KMS-11 (cell line): ENCODE measurements at regions not wholly inside any gene's neighbourhood (a gene's known extent, or its start where the extent isn't known, plus 50 kb on each side); places are given as distances from the start of the nearest gene placed in this dataset.

Experiments
- H2AFZ ChIP-seq: fragments of 200-600 bp; sonication (generic); 2 replicates; pipeline ENCODE4 v1.6.1; 2016; ENCODE audit warnings: antibody characterized with exemption, mixed run types, low read depth
- H3K27ac ChIP-seq: fragments of 200-600 bp; sonication (generic); 2 replicates; pipeline ENCODE4 v1.6.1; 2016; ENCODE audit warnings: mild to moderate bottlenecking, mixed run types
- H3K27me3 ChIP-seq: fragments of 200-600 bp; sonication (generic); 2 replicates; pipeline ENCODE4 v1.6.1; 2017; ENCODE audit warnings: mild to moderate bottlenecking, low read depth, mixed run types, moderate library complexity; ENCODE audit not compliant: insufficient read depth
- H3K36me3 ChIP-seq: fragments of 200-600 bp; sonication (generic); 2 replicates; pipeline ENCODE4 v1.6.1; 2017; ENCODE audit warnings: mild to moderate bottlenecking, mixed run types; ENCODE audit not compliant: insufficient read depth
- H3K4me1 ChIP-seq: fragments of 200-600 bp; sonication (generic); 2 replicates; pipeline ENCODE4 v1.6.1; 2016; ENCODE audit warnings: mild to moderate bottlenecking, low read depth, mixed run types; ENCODE audit not compliant: poor library complexity, severe bottlenecking
- H3K4me2 ChIP-seq: fragments of 200-600 bp; sonication (generic); 2 replicates; pipeline ENCODE4 v1.7.0; 2016; ENCODE audit warnings: mild to moderate bottlenecking, mixed run types
- H3K4me3 ChIP-seq: fragments of 200-600 bp; sonication (generic); IDR thresholded peaks from 2 replicates; pipeline ENCODE4 v1.6.1; 2017; ENCODE audit warnings: low read depth, low read length, mixed read lengths; ENCODE audit not compliant: insufficient read depth
- H3K79me2 ChIP-seq: fragments of 200-600 bp; sonication (generic); 2 replicates; pipeline ENCODE4 v1.6.1; 2016; ENCODE audit warnings: low read depth, mixed run types; ENCODE audit not compliant: insufficient read depth
- H3K9ac ChIP-seq: fragments of 200-600 bp; sonication (generic); 2 replicates; pipeline ENCODE4 v1.6.1; 2016; ENCODE audit warnings: mild to moderate bottlenecking, mixed run types
- H4K20me1 ChIP-seq: fragments of 200-600 bp; sonication (generic); 2 replicates; pipeline ENCODE4 v1.6.1; 2016; ENCODE audit warnings: mild to moderate bottlenecking, mixed run types; ENCODE audit not compliant: insufficient read depth
- CTCF ChIP-seq: fragments of 200-600 bp; sonication (generic); conservative IDR thresholded peaks from 2 replicates; pipeline ENCODE4 v1.6.1; 2017; ENCODE audit warnings: low read depth, mild to moderate bottlenecking, antibody characterized with exemption, low read length, moderate library complexity, mixed read lengths

DNA sequence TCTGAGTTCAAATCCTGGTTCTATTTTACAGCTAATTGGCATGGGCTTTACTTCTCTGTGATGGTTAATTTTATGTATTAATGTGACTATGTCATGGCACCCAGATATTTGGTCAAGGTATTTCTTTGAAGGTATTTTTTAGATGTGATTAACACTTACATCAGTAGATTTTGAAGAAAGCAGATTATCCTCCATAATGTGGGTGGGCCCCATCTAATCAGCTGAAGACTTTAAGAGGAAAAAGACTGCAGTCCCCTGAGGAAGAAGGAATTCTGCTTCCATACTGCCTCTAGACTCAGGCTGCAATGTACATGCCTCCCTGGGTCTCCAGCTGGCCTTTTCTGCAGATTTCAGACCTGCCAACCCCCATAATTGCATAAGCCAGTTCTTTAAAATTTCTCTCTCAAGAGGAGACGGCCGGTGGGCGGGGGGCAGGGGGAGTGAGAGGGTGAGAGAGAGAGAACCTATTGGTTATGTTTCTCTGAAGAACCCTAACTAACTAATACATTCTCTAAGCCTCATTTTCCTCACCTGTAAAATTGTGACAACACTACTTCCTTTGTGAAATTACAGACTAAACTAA, 338.2 kb upstream of the PRDM1 start:
- Histone ChIP-seq H3K4me2 (no peak overlapping the region), H3K27me3 (no peaks in the 10 kb centered on the region), H3K9ac (no peak overlapping the region), H3K27ac (no peak overlapping the region), H2AFZ (no peak overlapping the region), H3K79me2 (no peaks in the 10 kb centered on the region), H3K4me3 (no peak overlapping the region), H3K4me1 (peaks cover 24% of the 10 kb centered on the region), H3K36me3 (no peaks in the 10 kb centered on the region), H4K20me1 (no peaks in the 10 kb centered on the region)
- TF ChIP-seq CTCF = no peak

DNA sequence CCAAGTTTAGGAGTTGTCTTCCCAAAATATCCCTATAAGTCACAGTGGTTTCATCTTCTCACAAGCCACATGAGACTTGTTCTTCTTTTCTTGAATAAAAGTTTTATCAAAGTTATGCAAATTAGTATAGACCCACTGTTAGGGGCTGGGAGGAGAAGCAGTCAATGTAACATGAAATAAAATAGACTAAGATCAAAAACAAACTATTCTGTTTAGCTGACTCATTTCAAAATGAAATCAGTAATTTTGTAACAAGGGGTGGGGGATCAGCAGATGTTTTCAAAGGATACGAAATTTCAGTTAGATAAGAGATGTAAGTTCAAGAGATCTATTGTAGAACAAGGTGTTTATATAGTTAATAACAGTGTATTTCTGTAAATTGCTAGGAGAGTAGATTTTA, 339.6 kb upstream of the PRDM1 start:
- H3K4me1 ChIP-seq = peaks cover 24% of the 10 kb centered on the region
- H3K4me3 ChIP-seq = no peak overlapping the region
- H3K27ac ChIP-seq = no peak overlapping the region
- H3K27me3 ChIP-seq = no peaks in the 10 kb centered on the region
- H3K79me2 ChIP-seq = no peaks in the 10 kb centered on the region
- H2AFZ ChIP-seq = no peak overlapping the region
- no peak for TF ChIP-seq CTCF
- H4K20me1 ChIP-seq = no peaks in the 10 kb centered on the region
- H3K9ac ChIP-seq = no peak overlapping the region
- peak overlapping the region; percentile 25; the same call in 1 of the 2 replicates for H3K4me2 ChIP-seq
- H3K36me3 ChIP-seq = no peaks in the 10 kb centered on the region

DNA sequence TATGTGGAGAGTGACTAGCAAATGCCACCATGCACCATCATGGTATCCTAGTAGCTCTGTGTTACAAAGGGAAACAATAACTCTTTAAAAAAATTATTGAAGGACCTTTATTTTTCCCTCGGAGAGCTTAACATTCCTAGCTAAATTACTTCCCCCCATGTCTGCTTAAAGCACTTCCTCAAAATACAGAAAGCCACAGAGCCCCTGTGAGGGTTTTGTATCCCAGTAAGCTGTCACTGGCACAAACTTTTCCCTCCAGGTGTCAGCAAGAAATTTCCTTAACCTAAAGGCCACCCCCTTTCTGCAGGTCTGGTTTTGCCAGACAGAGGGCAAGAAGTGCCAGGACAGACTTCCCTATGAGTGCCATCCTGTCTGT, 340.0 kb upstream of the PRDM1 start:
- Histone ChIP-seq H3K4me2 (peak overlapping the region; percentile 25; the same call in 1 of the 2 replicates), H3K36me3 (no peaks in the 10 kb centered on the region), H3K27ac (no peak overlapping the region), H3K4me1 (peaks cover 24% of the 10 kb centered on the region), H4K20me1 (no peaks in the 10 kb centered on the region), H3K9ac (no peak overlapping the region), H3K4me3 (no peak overlapping the region), H3K79me2 (no peaks in the 10 kb centered on the region), H2AFZ (no peak overlapping the region), H3K27me3 (no peaks in the 10 kb centered on the region)
- TF ChIP-seq CTCF = no peak

DNA sequence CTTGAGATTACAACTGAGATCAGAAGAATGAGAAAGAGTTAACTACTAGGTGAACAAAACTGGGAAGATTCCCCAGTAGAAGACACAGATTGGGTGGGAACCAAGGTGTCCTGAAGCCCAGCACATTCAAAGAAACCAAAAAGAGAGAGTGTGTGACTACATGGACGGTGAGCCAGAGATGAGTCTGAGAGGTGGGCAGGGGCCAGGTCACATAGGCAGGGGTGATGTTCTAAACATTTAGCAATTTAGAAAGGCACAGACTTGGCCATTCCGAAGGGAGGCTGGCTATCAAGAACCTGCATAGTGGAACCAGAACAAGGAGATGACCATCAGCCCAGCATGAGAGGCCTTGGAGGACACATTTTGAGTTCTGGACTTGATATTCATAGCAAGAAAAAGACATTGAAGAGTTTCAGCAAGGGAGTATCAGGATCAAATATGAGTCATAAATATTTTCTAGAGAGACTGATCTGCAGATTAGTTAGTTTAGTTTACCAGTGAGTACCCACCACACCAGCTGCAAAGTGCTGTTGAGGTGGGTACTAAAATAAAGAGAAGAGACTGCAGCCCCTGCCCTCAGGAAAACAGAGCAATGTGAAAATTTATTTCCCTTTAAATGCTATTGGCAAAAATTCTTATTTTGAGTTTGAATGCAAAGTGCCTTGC, 340.5 kb upstream of the PRDM1 start:
- no peaks in the 10 kb centered on the region for H3K79me2 ChIP-seq
- H3K36me3 ChIP-seq = no peaks in the 10 kb centered on the region
- peaks cover 24% of the 10 kb centered on the region for H3K4me1 ChIP-seq
- H4K20me1 ChIP-seq = no peaks in the 10 kb centered on the region
- no peaks in the 10 kb centered on the region for H3K27me3 ChIP-seq
- TF ChIP-seq CTCF = no peak
- no peak overlapping the region for H3K27ac ChIP-seq
- no peak overlapping the region for H2AFZ ChIP-seq
- no peak overlapping the region for H3K4me2 ChIP-seq
- no peak overlapping the region for H3K9ac ChIP-seq
- H3K4me3 ChIP-seq = no peak overlapping the region
